H1 (cell line): ENCODE measurements at regions not wholly inside any gene's neighbourhood (a gene's known extent, or its start where the extent isn't known, plus 50 kb on each side); places are given as distances from the start of the nearest gene placed in this dataset.

ENCODE experiments used
- CTCF ChIA-PET: fragments of 300-600 bp; sonication (Branson Sonifier 250); formaldehyde crosslinking; loops from one replicate; lab custom pipeline; 2021; ENCODE audit not compliant: partially characterized antibody; lab: Charles Lee
- POLR2A ChIA-PET: fragments of 300-600 bp; sonication (Branson Sonifier 250); formaldehyde crosslinking; loops from one replicate; lab custom pipeline; 2021; ENCODE audit warnings: inconsistent platforms; ENCODE audit not compliant: partially characterized antibody; lab: Charles Lee
- DNase-seq, 2 experiments: peaks; one replicate each; pipeline versions ENCODE4 v3.0.0 to v3.0.0-alpha.2; 2010 to 2022; ENCODE audit warnings: low spot score in 2 of 2, low read depth in 1 of 2, mixed read lengths in 1 of 2
- FAIRE-seq: peaks from 2 replicates; lab custom pipeline; 2011; peaks lifted over from hg19 to GRCh38; lab: Jason Lieb, UNC
- H2AFZ ChIP-seq: 2 replicates; pipeline ENCODE4 v1.8.1; 2012; ENCODE audit warnings: low read length, inconsistent platforms
- H2AK5ac ChIP-seq: 2 replicates; pipeline ENCODE4 v1.6.1; 2013; ENCODE audit warnings: low read depth, low read length
- H2BK120ac ChIP-seq: replicated peaks from 2 replicates; pipeline ENCODE3; 2013; ENCODE audit warnings: low read depth, low read length, inconsistent platforms
- H2BK12ac ChIP-seq: 2 replicates; pipeline ENCODE4 v1.6.1; 2013; ENCODE audit warnings: low read depth, low read length
- H2BK15ac ChIP-seq: 2 replicates; pipeline ENCODE4 v1.6.1; 2013; ENCODE audit warnings: low read length
- H2BK20ac ChIP-seq: 2 replicates; pipeline ENCODE4 v1.6.1; 2013; ENCODE audit warnings: low read length
- H2BK5ac ChIP-seq: 2 replicates; pipeline ENCODE4 v1.6.1; 2013; ENCODE audit warnings: low read depth, low read length
- H3K14ac ChIP-seq: 2 replicates; pipeline ENCODE4 v1.6.1; 2013; ENCODE audit warnings: inconsistent platforms; ENCODE audit not compliant: insufficient read length
- H3K18ac ChIP-seq: 2 replicates; pipeline ENCODE4 v1.6.1; 2013; ENCODE audit warnings: low read length; ENCODE audit errors: extremely low read depth
- H3K23ac ChIP-seq: 2 replicates; pipeline ENCODE4 v1.6.1; 2013; ENCODE audit warnings: inconsistent platforms; ENCODE audit not compliant: insufficient read length
- H3K23me2 ChIP-seq: 2 replicates; pipeline ENCODE4 v1.6.1; 2013; ENCODE audit warnings: low read depth, low read length
- H3K27ac ChIP-seq: 2 replicates; pipeline ENCODE4 v1.6.1; 2011; ENCODE audit warnings: low read depth, low read length, inconsistent platforms
- H3K27me3 ChIP-seq, 4 experiments: replicated peaks in 1 of 4; 1 replicate in 1 of 4; 2 replicates in 3 of 4; pipeline versions ENCODE4 v1.6.1 to v1.8.1; 2011 to 2013; ENCODE audit warnings: low read length in 3 of 4, mild to moderate bottlenecking in 3 of 4, inconsistent platforms in 2 of 4, mixed read lengths in 2 of 4, moderate library complexity in 1 of 4; ENCODE audit not compliant: control insufficient read depth in 3 of 4, insufficient read depth in 3 of 4; ENCODE audit errors: extremely low read depth in 1 of 4
- H3K36me3 ChIP-seq, 4 experiments: 2 replicates each; pipeline versions ENCODE4 v1.6.1 to v1.8.1; 2011 to 2013; ENCODE audit warnings: mild to moderate bottlenecking in 4 of 4, low read length in 3 of 4, moderate library complexity in 2 of 4, control low read depth in 1 of 4, inconsistent platforms in 1 of 4; ENCODE audit not compliant: insufficient read depth in 4 of 4, control insufficient read depth in 2 of 4
- H3K4ac ChIP-seq: replicated peaks from 2 replicates; pipeline ENCODE3; 2013; ENCODE audit warnings: low read length, low read depth, mixed read lengths, inconsistent platforms; ENCODE audit not compliant: insufficient read length
- H3K4me1 ChIP-seq, 4 experiments: replicated peaks in 1 of 4; 1 replicate in 1 of 4; 2 replicates in 3 of 4; pipeline versions ENCODE4 v1.6.1 to v1.8.1; 2011 to 2013; ENCODE audit warnings: low read length in 3 of 4, inconsistent platforms in 2 of 4, mixed read lengths in 1 of 4; ENCODE audit not compliant: insufficient read depth in 4 of 4, control insufficient read depth in 3 of 4
- H3K4me2 ChIP-seq, 2 experiments: 2 replicates each; pipeline versions ENCODE4 v1.6.1 to v1.8.1; 2011 to 2013; ENCODE audit warnings: low read depth in 2 of 2, low read length in 2 of 2, control low read depth in 1 of 2, inconsistent platforms in 1 of 2, mild to moderate bottlenecking in 1 of 2; ENCODE audit not compliant: insufficient read depth in 1 of 2
- H3K4me3 ChIP-seq, 4 experiments: fragments of 200-600, 300-600 bp in 1 of 4; sonication (generic), shearing (Covaris generic), sonication (Bioruptor Twin) in 1 of 4; 2 replicates each; pipeline versions ENCODE4 v1.5.1 to v1.8.1; 2011 to 2016; ENCODE audit warnings: low read length in 4 of 4, low read depth in 3 of 4, control low read depth in 2 of 4, inconsistent platforms in 2 of 4, mild to moderate bottlenecking in 2 of 4, mixed read lengths in 1 of 4, moderate library complexity in 1 of 4; ENCODE audit not compliant: insufficient read depth in 2 of 4; ENCODE audit errors: extremely low read depth in 1 of 4
- H3K56ac ChIP-seq: replicated peaks from 2 replicates; pipeline ENCODE3; 2013; ENCODE audit warnings: low read depth, mild to moderate bottlenecking, mixed read lengths, low read length, inconsistent platforms; ENCODE audit not compliant: insufficient read length
- H3K79me1 ChIP-seq: 2 replicates; pipeline ENCODE4 v1.6.1; 2013; ENCODE audit warnings: low read depth, low read length, control low read depth
- H3K79me2 ChIP-seq, 2 experiments: 2 replicates each; pipeline versions ENCODE4 v1.6.1 to v1.8.1; 2012 to 2013; ENCODE audit warnings: low read length in 2 of 2, mild to moderate bottlenecking in 2 of 2, inconsistent platforms in 1 of 2; ENCODE audit not compliant: insufficient read depth in 2 of 2, control insufficient read depth in 1 of 2
- H3K9ac ChIP-seq, 4 experiments: replicated peaks in 1 of 4; 1 replicate in 1 of 4; 2 replicates in 3 of 4; pipeline versions ENCODE4 v1.6.1 to v1.8.1; 2011 to 2013; ENCODE audit warnings: low read depth in 3 of 4, low read length in 3 of 4, control low read depth in 2 of 4, mild to moderate bottlenecking in 2 of 4, moderate library complexity in 2 of 4, inconsistent platforms in 1 of 4; ENCODE audit errors: extremely low read depth in 1 of 4
- H3K9me3 ChIP-seq, 2 experiments: 2 replicates each; pipeline versions ENCODE4 v1.6.1 to v1.8.1; 2012 to 2013; ENCODE audit warnings: mild to moderate bottlenecking in 2 of 2, moderate library complexity in 2 of 2, control low read depth in 1 of 2, inconsistent platforms in 1 of 2, low read depth in 1 of 2, low read length in 1 of 2, mixed read lengths in 1 of 2; ENCODE audit not compliant: insufficient read depth in 2 of 2
- H4K20me1 ChIP-seq, 2 experiments: replicated peaks in 1 of 2; 2 replicates each; pipeline versions ENCODE3 to v1.8.1; 2011 to 2013; ENCODE audit warnings: inconsistent platforms in 2 of 2, low read length in 2 of 2, mild to moderate bottlenecking in 1 of 2; ENCODE audit not compliant: insufficient read depth in 2 of 2, control insufficient read depth in 1 of 2
- H4K5ac ChIP-seq: 2 replicates; pipeline ENCODE4 v1.6.1; 2013; ENCODE audit warnings: low read length, low read depth, mixed read lengths, inconsistent platforms; ENCODE audit not compliant: insufficient read length
- H4K8ac ChIP-seq: 2 replicates; pipeline ENCODE4 v1.8.0; 2013; ENCODE audit warnings: mild to moderate bottlenecking, moderate library complexity, low read length, inconsistent platforms; ENCODE audit not compliant: insufficient read depth; ENCODE audit errors: extremely low read depth
- H4K91ac ChIP-seq: replicated peaks from 2 replicates; pipeline ENCODE3; 2013; ENCODE audit warnings: low read length, mixed read lengths, inconsistent platforms; ENCODE audit not compliant: insufficient read length
- ASH2L ChIP-seq: fragments of 200-600, 300-600 bp; sonication (generic); IDR thresholded peaks from one replicate; pipeline ENCODE4 v1.7.1; 2017; ENCODE audit warnings: low read length
- BRCA1 ChIP-seq: IDR thresholded peaks from 2 replicates; pipeline ENCODE4 v1.6.1; 2012; ENCODE audit warnings: low read depth, low read length, improper control_type of control experiment
- CHD2 ChIP-seq: IDR thresholded peaks from 2 replicates; pipeline ENCODE4 v1.6.1; 2012; ENCODE audit warnings: low read length, improper control_type of control experiment
- EGR1 ChIP-seq: IDR thresholded peaks from 2 replicates; pipeline ENCODE4 v1.6.1; 2011; ENCODE audit warnings: low read depth, low read length, borderline replicate concordance
- FOSL1 ChIP-seq: IDR thresholded peaks from 2 replicates; pipeline ENCODE4 v1.6.1; 2011; ENCODE audit warnings: mild to moderate bottlenecking, low read depth, low read length, moderate library complexity; ENCODE audit not compliant: insufficient read depth
- JUND ChIP-seq: IDR thresholded peaks from 2 replicates; pipeline ENCODE4 v1.6.1; 2011; ENCODE audit warnings: mild to moderate bottlenecking, improper control_type of control experiment, low read length
- KDM1A ChIP-seq: fragments of 200-600, 300-600 bp; sonication (generic); IDR thresholded peaks from 2 replicates; pipeline ENCODE4 v1.7.1; 2016; ENCODE audit warnings: mild to moderate bottlenecking, low read length, borderline replicate concordance
- MAFK ChIP-seq: IDR thresholded peaks from 2 replicates; pipeline ENCODE4 v1.6.1; 2012; ENCODE audit warnings: low read depth, mild to moderate bottlenecking, improper control_type of control experiment, low read length
- NRF1 ChIP-seq: IDR thresholded peaks from 2 replicates; pipeline ENCODE4 v1.6.1; 2011; ENCODE audit warnings: mild to moderate bottlenecking, low read depth, low read length, improper control_type of control experiment
- POLR2A ChIP-seq, 2 experiments: IDR thresholded peaks; 1 replicate in 1 of 2; 2 replicates in 1 of 2; pipeline ENCODE4 v1.6.1; 2011; ENCODE audit warnings: low read depth in 2 of 2, low read length in 2 of 2, mild to moderate bottlenecking in 2 of 2; ENCODE audit errors: control extremely low read depth in 1 of 2
- RAD21 ChIP-seq, 2 experiments: IDR thresholded peaks in 1 of 2; conservative IDR thresholded peaks in 1 of 2; 2 replicates each; pipeline ENCODE4 v1.6.1; 2011; ENCODE audit warnings: low read depth in 2 of 2, low read length in 2 of 2, improper control_type of control experiment in 1 of 2, inconsistent platforms in 1 of 2, mild to moderate bottlenecking in 1 of 2, moderate library complexity in 1 of 2
- RBBP5 ChIP-seq: IDR thresholded peaks from 2 replicates; pipeline ENCODE4 v1.7.1; 2012; ENCODE audit warnings: low read depth, mild to moderate bottlenecking, inconsistent platforms, low read length, moderate library complexity, borderline replicate concordance
- RXRA ChIP-seq: IDR thresholded peaks from 2 replicates; pipeline ENCODE4 v1.6.1; 2011; ENCODE audit warnings: low read depth, mild to moderate bottlenecking, low read length, moderate library complexity; ENCODE audit not compliant: insufficient read depth
- SUZ12 ChIP-seq: fragments of 200-600 bp; sonication (generic); IDR thresholded peaks from 2 replicates; pipeline ENCODE4 v1.6.1; 2012; ENCODE audit warnings: mild to moderate bottlenecking, inconsistent platforms, low read length, moderate library complexity, mixed read lengths
- TCF12 ChIP-seq: IDR thresholded peaks from 2 replicates; pipeline ENCODE4 v1.6.1; 2011; ENCODE audit warnings: low read depth, mild to moderate bottlenecking, low read length
- YY1 ChIP-seq: IDR thresholded peaks from 2 replicates; pipeline ENCODE4 v1.6.1; 2011; ENCODE audit warnings: low read depth, mild to moderate bottlenecking, low read length
- WGBS, 2 experiments: shearing (Covaris generic) in 1 of 2; methylation state at CpG; one replicate each; pipeline versions ENCODE4 v1.1.6 to v1.1.7; 2013 to 2015; ENCODE audit warnings: low lambda C conversion rate in 2 of 2, mixed read lengths in 2 of 2, inconsistent platforms in 1 of 2, low coverage in 1 of 2, missing lambda C conversion rate in 1 of 2; ENCODE audit not compliant: insufficient replicate concordance in 2 of 2, insufficient coverage in 1 of 2, insufficient read length in 1 of 2; ENCODE audit errors: extremely low coverage in 1 of 2, missing lambda C conversion rate in 1 of 2; 5-methylcytosine and 5-hydroxymethylcytosine counted together

DNA sequence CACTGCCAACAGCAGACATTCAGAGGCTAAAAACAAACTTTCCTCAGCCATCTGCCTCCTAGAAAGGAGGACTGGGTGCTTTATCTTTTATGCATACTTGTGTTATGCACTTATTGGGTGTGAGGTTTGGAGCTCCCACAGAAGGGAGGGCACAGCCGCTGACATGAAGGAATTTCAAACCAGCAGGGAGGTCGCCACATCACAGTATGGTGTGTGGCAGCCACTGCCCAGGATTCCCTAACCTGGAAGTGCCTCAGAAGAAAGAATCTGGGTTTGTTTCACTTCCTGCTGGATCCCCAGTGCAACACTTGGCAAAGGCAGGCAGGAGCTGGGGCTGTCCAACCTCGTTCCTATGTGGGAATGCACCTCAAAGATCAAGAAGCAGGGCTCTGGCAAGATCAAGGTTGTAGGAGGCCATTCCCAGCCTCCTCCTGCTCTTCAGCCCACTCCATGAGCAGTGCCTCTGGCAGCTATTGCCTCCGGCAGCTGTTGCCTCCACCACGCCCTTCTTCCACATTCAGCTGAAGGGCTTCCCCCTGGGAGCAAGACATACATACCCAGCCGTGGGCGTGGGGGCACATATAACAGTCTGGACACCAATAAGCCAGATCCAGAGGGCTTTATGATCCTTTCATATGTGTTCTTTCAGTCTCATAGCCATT, 109.0 kb upstream of the MAMLD1 start:
- Histone ChIP-seq H4K8ac (no peak overlapping the region), H3K79me2 (no peaks in the 10 kb centered on the region), H3K27me3 (no peaks in the 10 kb centered on the region), H3K4me2 (no peak overlapping the region), H3K4me1 (no peaks in the 10 kb centered on the region), H3K4ac (no peak overlapping the region), H4K20me1 (no peaks in the 10 kb centered on the region), H2BK5ac (no peak overlapping the region), H2BK20ac (no peak overlapping the region), H3K23me2 (no peaks in the 10 kb centered on the region), H3K4me3 (no peak overlapping the region), H3K27ac (no peak overlapping the region), H2BK12ac (no peak overlapping the region), H3K18ac (no peak overlapping the region), H2BK15ac (no peak overlapping the region), H2AK5ac (no peak overlapping the region), H3K9ac (no peak overlapping the region), H3K56ac (no peak overlapping the region), H3K79me1 (no peaks in the 10 kb centered on the region), H2BK120ac (no peak overlapping the region), H4K91ac (no peak overlapping the region), H2AFZ (no peak overlapping the region), H3K23ac (no peak overlapping the region), H4K5ac (no peak overlapping the region), H3K9me3 (no peaks in the 10 kb centered on the region), H3K14ac (no peak overlapping the region), H3K36me3 (no peaks in the 10 kb centered on the region)
- DNase-seq: peak in 1 of 2 experiments; percentile 11
- FAIRE-seq: no peak
- ChIA-PET POLR2A (no interaction called here), CTCF (no interaction called here)
- WGBS, 2 experiments: 83% methylated on average over 6 of the region's 7 CpGs; no CpG with 5 or more reads in 1 of the 2 experiments
- TF ChIP-seq RBBP5: no peak
- no peak for TF ChIP-seq FOSL1
- no peak for TF ChIP-seq BRCA1
- no peak for TF ChIP-seq SUZ12
- no peak for TF ChIP-seq CHD2
- no peak for TF ChIP-seq EGR1
- TF ChIP-seq ASH2L: no peak
- TF ChIP-seq NRF1: no peak
- TF ChIP-seq JUND: no peak
- TF ChIP-seq TCF12: no peak
- TF ChIP-seq RAD21 (IDR thresholded peaks at IDR 0.05 in 1 of 2, conservative IDR thresholded peaks at IDR 0.05 in 1 of 2; ENCODE audit: low read depth in 2 of 2, low read length in 2 of 2): no peak
- TF ChIP-seq RXRA: no peak
- no peak for TF ChIP-seq KDM1A
- TF ChIP-seq YY1: no peak
- TF ChIP-seq POLR2A (IDR thresholded peaks at IDR 0.05; ENCODE audit: control extremely low read depth in 1 of 2, low read depth in 2 of 2, low read length in 2 of 2): no peak
- TF ChIP-seq MAFK: no peak
